ENCODE measurements at regions not wholly inside any gene's neighbourhood (a gene's known extent, or its start where the extent isn't known, plus 50 kb on each side); places are given as distances from the start of the nearest gene placed in this dataset.

GRCh38 chr6:113221850-113222249, 635.3 kb upstream of the MARCKS start:
- TF ChIP-seq POLR2A (IDR thresholded peaks at IDR 0.05; ENCODE audit: low read length): no peak
- TF ChIP-seq GATA1 (IDR thresholded peaks at IDR 0.05; ENCODE audit: low read depth, low read length): no peak
